Pons (tissue), 1 donor: ENCODE measurements at regions not wholly inside any gene's neighbourhood (a gene's known extent, or its start where the extent isn't known, plus 50 kb on each side); places are given as distances from the start of the nearest gene placed in this dataset.

Source experiments
- DNase-seq: peaks from one replicate; pipeline ENCODE4 v3.0.0-alpha.2; 2016; ENCODE audit warnings: low spot score

GRCh38 chr9:113741886-113742854 is 133.9 kb upstream of the ZNF618 start:
- DNase-seq = no peak

- DNase-seq = no peak
These were observed 133.2 kb upstream of the ZNF618 start for GRCh38 chr9:113742878-113743277.

- no peak for DNase-seq
These were observed 129.6 kb upstream of the ZNF618 start for GRCh38 chr9:113746486-113746885.

GRCh38 chr9:113748135-113748534 is 128.0 kb upstream of the ZNF618 start:
- DNase-seq = no peak

GRCh38 chr9:113753398-113754119 is 122.5 kb upstream of the ZNF618 start:
- DNase-seq = no peak

- no peak for DNase-seq
These were observed 121.4 kb upstream of the ZNF618 start for GRCh38 chr9:113754739-113755138.

GRCh38 chr9:113755433-113755832 is 120.7 kb upstream of the ZNF618 start:
- no peak for DNase-seq

- no peak for DNase-seq
These were observed 119.5 kb upstream of the ZNF618 start for GRCh38 chr9:113756476-113757192.

GRCh38 chr9:113763429-113763828 is 112.7 kb upstream of the ZNF618 start:
- no peak for DNase-seq

GRCh38 chr9:113764572-113764971 is 111.5 kb upstream of the ZNF618 start:
- no peak for DNase-seq

- no peak for DNase-seq
These were observed 106.7 kb upstream of the ZNF618 start for GRCh38 chr9:113769412-113769811.

- DNase-seq = no peak
These were observed 105.7 kb upstream of the ZNF618 start for GRCh38 chr9:113770396-113770795.

- no peak for DNase-seq
These were observed 104.9 kb upstream of the ZNF618 start for GRCh38 chr9:113771199-113771598.

- DNase-seq = no peak
These were observed 103.8 kb upstream of the ZNF618 start for GRCh38 chr9:113772121-113772810.

GRCh38 chr9:113774963-113775362 is 101.1 kb upstream of the ZNF618 start:
- DNase-seq = no peak

GRCh38 chr9:113775749-113776148 is 100.4 kb upstream of the ZNF618 start:
- no peak for DNase-seq

- DNase-seq = no peak
These were observed 99.9 kb upstream of the ZNF618 start for GRCh38 chr9:113776194-113776593.

GRCh38 chr9:113781381-113781780 is 94.7 kb upstream of the ZNF618 start:
- DNase-seq = no peak

- DNase-seq = no peak
These were observed 94.2 kb upstream of the ZNF618 start for GRCh38 chr9:113781896-113782295.

GRCh38 chr9:113783475-113783874 is 92.6 kb upstream of the ZNF618 start:
- no peak for DNase-seq

- DNase-seq = no peak
These were observed 90.8 kb upstream of the ZNF618 start for GRCh38 chr9:113785334-113785733.

GRCh38 chr9:113786071-113786470 is 90.0 kb upstream of the ZNF618 start:
- DNase-seq = no peak
